Stimulated activated CD8-positive, alpha-beta memory T cell treated with anti-CD3 and anti-CD28 coated beads, Interleukin-15, amount 100 ng/mL, for 1 hour (primary cell): ENCODE measurements at regions not wholly inside any gene's neighbourhood (a gene's known extent, or its start where the extent isn't known, plus 50 kb on each side); places are given as distances from the start of the nearest gene placed in this dataset.
"Not testable (repeated sequence)": the region's sequence is repeated elsewhere in the genome, so short reads cannot be mapped to it uniquely, and the experiment has no call there.

Experiments
- DNase-seq: peaks from one replicate; pipeline ENCODE4 v3.0.0-alpha.2; 2020; ENCODE audit warnings: low read depth

- no peak for DNase-seq
Observed at GRCh38 chr5:131107128-131107527, 57.9 kb downstream of the HINT1 start.

- no peak for DNase-seq
Observed at GRCh38 chr5:131104169-131104808, 60.8 kb downstream of the HINT1 start.

DNA sequence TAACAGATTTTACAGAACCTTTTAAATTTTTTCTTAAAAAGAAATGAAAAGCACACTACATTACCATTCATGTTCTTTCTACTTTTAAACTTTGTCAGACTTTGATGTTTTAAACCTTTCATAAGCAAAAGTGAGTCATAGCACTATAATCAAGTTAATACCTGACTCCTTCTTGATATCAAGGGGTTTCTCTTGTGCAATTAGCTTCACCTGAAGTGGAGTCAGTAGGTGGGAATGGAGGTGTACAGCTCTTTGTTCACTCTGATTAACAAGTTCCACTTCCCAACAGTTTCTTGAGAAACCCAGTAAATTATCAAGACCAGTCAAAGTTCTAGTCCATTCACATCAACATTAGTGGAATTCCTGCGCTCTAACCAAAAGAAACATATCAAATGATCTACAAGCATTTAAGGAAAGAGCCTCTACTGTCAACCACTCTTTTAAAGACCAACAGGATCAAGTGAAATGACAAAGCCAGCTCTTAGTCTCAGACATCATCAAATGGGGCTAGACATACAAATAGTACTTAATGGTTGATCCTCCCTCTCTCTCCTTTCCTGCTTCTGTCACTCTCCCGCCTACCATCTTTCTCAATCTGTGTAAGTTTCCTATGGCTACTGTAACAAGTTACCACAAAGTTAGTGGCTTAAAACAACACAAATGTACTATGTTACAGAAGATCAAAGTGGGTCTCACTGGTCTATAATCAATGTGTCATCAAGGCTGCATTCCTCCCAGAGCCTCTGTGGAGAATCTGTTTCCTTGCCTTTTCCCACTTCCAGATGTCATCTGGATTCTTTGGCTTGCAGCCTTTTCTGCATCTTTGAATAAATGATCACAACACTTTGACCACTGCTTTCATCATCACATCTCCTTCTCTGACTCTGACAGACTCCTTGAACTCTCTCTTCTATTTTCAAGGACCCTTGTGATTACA, 68.0 kb downstream of the HINT1 start:
- DNase-seq: no peak

DNA sequence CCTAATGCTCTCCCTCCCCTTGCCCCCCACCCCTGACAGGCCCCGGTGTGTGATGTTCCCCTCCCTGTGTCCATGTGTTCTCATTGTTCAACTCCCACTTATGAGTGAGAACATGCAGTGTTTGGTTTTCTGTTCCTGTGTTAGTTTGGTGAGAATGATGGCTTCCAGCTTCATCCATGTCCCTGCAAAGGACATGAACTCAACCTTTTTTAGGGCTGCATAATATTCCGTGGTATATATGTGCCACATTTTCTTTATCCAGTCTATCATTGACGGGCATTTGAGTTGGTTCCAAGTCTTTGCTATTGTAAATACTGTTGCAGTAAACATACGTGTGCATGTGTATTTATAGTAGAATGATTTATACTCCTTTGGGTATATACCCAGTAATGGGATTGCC, 69.5 kb downstream of the HINT1 start:
- DNase-seq: not testable (repeated sequence)

GRCh38 chr5:131084436-131084835, 80.6 kb downstream of the HINT1 start:
- no peak for DNase-seq

- no peak for DNase-seq
Observed at GRCh38 chr5:131081913-131082488, 83.1 kb downstream of the HINT1 start.

GRCh38 chr5:131081374-131081773, 83.7 kb downstream of the HINT1 start:
- no peak for DNase-seq

DNA sequence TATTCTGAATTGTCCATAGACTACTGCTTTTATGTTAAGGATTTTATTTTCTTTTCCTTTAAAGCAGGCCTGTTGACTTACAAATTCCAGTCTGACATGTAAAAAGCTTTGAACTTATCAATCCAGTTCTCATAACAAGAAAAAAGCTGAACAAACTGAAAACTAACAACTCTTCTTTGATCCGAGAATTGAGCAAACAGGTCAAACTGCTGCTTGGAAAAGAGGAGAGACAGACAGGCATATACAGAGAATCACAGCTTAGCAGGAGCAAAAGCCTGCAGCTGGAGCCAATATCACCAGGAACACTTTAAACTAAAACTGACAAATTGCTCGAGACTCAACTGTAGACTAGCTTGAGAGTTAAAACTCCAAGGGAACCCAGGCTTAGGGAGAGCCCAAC, 85.8 kb downstream of the HINT1 start:
- DNase-seq: no peak

GRCh38 chr5:131068893-131069643, 96.0 kb downstream of the HINT1 start:
- DNase-seq: peak; percentile 14

GRCh38 chr5:131068076-131068475, 97.0 kb downstream of the HINT1 start:
- no peak for DNase-seq

- no peak for DNase-seq
Observed at GRCh38 chr5:131067636-131068035, 97.4 kb downstream of the HINT1 start.

- no peak for DNase-seq
Observed at GRCh38 chr5:131064669-131065371, 100.2 kb downstream of the HINT1 start.

- no peak for DNase-seq
Observed at GRCh38 chr5:131042021-131042789, 122.9 kb downstream of the HINT1 start.

DNA sequence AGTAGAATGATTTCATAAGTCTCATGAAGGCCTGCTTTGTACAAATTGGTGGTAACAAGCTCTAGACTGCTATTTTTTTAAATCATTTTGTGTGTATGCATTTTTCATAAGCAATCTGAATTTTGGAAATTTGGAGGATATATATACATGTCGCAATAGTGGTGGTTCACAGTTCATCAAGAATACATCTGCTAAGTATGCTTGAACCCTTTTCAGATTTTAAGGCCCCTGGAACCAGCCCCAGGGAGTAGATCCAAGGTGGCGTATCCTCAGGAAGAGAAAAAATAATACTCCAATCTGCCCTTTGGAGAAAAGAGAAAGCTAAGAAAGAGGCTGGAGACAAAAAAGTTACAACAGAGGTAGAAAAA, 141.6 kb downstream of the HINT1 start:
- DNase-seq: no peak

GRCh38 chr5:131022811-131023497, 142.1 kb downstream of the HINT1 start:
- DNase-seq: no peak

- DNase-seq: no peak
Observed at GRCh38 chr5:131021646-131022045, 143.4 kb downstream of the HINT1 start.

- no peak for DNase-seq
Observed at GRCh38 chr5:131019601-131020315, 145.3 kb downstream of the HINT1 start.

- DNase-seq: no peak
Observed at GRCh38 chr5:131019111-131019510, 145.9 kb downstream of the HINT1 start.

DNA sequence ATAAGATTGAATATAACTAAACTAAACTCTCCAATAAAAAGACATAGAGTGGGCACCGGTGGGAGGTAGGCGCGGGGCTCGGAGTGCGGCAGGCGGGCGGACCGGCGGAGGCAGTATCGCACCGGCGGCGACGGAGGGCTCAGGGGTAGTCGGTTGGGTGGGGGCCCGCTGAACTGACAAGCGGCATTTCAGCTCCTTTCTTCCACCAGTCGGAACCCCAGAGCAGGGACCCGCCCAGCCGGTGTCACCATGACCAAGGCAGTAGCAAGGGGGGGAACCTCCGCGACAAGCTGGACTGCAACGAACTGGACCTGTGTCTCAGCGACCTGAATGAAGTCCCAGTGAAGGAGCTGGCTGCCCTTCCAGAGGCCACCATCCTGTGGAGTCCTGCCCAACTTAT, 156.7 kb downstream of the HINT1 start:
- DNase-seq: no peak
